T47D (cell line): ENCODE measurements at regions not wholly inside any gene's neighbourhood (a gene's known extent, or its start where the extent isn't known, plus 50 kb on each side); places are given as distances from the start of the nearest gene placed in this dataset.
"Not testable (repeated sequence)": the region's sequence is repeated elsewhere in the genome, so short reads cannot be mapped to it uniquely, and the experiment has no call there.

Experiments
- DNase-seq, 2 experiments: peaks; one replicate each; pipeline versions ENCODE4 v3.0.0 to v3.0.0-alpha.2; 2011 to 2012; ENCODE audit warnings: low read depth in 1 of 2, low spot score in 1 of 2
- JUND ChIP-seq: IDR thresholded peaks from 2 replicates; pipeline ENCODE4 v1.6.1; 2012; ENCODE audit warnings: low read depth
- in situ Hi-C: cut with HindIII; loops from 2 replicates; pipeline ENCODE4 v1.10.0; 2016; ENCODE audit warnings: low sequenced_read_pairs, low pct_unique_long_range_greater_than_20kb

- no peak for TF ChIP-seq JUND
- in situ Hi-C loops: no loop called here
- DNase-seq: no peak
Measured at GRCh38 chr21:22806278-22806677, 1808.1 kb downstream of the NCAM2 start.

GRCh38 chr21:22813201-22813600 lies 1815.0 kb downstream of the NCAM2 start:
- no peak for TF ChIP-seq JUND
- DNase-seq: no peak
- in situ Hi-C loops: no loop called here

DNA sequence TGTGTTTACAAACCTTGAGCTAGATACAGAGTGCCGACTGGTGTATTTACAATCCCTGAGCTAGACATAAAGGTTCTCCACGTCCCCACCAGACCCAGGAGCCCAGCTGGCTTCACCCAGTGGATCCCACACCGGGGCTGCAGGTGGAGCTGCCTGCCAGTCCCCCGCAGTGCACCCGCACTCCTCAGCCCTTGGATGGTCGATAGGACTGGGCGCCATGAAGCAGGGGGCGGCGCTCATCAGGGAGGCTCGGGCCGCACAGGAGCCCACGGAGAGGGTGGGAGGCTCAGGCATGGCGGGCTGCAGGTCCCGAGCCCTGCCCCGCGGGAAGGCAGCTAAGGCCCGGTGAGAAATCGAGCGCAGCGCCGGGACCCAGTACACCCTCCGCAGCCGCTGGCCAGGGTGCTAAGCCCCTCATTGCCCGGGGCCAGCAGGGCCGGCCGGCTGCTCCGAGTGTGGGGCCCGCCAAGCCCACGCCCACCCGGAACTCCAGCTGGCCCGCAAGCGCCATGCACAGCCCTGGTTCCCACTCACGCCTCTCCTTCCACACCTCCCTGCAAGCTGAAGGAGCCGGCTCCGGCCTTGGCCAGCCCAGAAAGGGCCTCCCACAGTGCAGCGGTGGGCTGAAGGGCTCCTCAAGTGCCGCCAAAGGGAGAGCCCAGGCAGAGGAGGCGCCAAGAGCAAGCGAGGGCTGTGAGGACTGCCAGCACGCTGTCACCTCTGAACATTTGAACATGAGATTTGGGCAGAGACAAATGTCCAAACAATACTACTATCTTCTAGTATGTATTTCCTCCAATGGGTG lies 1820.7 kb downstream of the NCAM2 start:
- DNase-seq, in situ Hi-C loops: not testable (repeated sequence)

- DNase-seq: no peak
- no peak for TF ChIP-seq JUND
- in situ Hi-C loops: no loop called here
Measured at GRCh38 chr21:22827422-22827821, 1829.2 kb downstream of the NCAM2 start.

- no peak for DNase-seq
- in situ Hi-C loops: no loop called here
- no peak for TF ChIP-seq JUND
Measured at GRCh38 chr21:22842875-22843274, 1844.7 kb downstream of the NCAM2 start.

DNA sequence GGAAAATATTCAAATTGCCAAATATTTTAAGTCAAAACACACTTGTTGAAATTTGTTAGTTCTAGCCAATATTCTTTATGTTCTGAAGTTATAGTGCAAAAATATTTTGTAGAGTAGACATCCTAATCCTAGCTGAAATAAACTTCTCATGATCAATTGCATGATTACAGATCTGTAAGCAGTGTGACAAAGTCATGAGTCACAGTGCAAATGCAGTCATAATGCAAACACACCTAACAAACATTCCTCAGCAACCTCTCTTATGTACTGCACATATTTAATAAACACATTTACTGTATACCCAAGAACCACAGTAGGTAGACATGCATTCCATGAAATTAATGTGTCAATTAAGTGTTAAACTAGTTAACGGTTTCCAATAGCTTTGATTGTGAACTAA lies 1857.4 kb downstream of the NCAM2 start:
- in situ Hi-C loops: no loop called here
- peak; percentile 96 for TF ChIP-seq JUND
- peak; percentile 2 to 83 for DNase-seq

DNA sequence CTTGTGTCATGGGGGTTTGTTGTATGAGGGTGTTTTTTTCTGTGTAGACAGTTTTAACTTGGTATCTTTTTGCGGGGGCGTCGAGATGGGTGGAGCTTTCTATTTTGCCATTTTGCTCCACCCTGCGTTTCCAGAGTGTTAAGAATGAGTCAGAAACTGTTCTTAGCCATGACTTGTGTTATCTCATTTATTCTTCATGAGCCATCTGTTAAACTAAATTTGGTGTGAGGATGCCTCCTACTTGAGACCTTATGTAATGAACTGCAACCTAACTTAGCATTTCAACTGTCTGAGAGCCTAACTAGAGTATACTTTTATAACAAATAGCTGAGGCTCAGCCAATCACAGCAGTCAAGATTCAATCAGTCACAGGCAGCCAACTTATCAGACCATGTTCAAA lies 1873.5 kb downstream of the NCAM2 start:
- in situ Hi-C loops: no loop called here
- DNase-seq: no peak
- no peak for TF ChIP-seq JUND

DNA sequence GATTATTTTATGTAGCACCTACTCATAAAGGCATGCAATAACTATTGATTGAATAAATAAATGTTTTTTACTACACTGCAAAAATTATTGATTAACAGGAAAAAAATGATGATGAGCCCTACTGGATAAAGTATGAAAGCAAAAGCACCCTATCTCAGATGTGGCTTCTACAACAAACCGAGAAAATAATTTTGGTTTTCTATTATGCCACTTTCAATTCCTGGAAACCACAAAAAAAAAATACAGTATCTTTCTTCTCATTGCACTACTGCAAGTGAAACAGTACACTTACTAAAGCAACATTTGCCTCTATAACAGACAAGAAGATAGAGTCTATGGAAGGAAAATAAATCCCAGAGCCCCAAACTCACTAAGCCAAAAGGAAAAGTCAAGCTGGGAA lies 1882.4 kb downstream of the NCAM2 start:
- DNase-seq: no peak
- in situ Hi-C loops: no loop called here
- TF ChIP-seq JUND: no peak

DNA sequence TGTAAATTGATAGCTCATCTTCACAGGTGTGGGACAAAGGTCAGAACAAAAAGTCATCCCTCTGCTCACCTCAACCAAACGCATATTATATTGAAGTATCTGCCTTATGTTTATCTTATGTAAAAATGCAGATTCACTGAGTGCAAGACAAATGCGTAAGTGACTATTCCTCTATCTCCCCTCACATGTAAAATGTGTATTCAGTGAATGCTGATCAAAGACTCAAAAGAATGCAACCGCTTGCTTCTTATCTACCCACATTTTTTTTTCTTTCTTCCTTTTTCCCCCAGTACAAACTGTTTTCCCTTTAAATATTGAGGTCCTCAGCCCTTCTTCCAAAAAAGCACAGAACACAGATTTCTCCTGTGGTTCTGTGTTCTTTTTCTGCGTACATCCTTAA lies 1882.9 kb downstream of the NCAM2 start:
- in situ Hi-C loops: no loop called here
- no peak for DNase-seq
- no peak for TF ChIP-seq JUND

- TF ChIP-seq JUND: peak; percentile 46; the same call in 1 of the 2 replicates
- in situ Hi-C loops: no loop called here
- peak in 1 of 2 experiments; percentile 83 for DNase-seq
Measured at GRCh38 chr21:22885079-22885478, 1886.9 kb downstream of the NCAM2 start.

GRCh38 chr21:22885614-22886013 lies 1887.4 kb downstream of the NCAM2 start:
- no peak for DNase-seq
- in situ Hi-C loops: no loop called here
- no peak for TF ChIP-seq JUND

DNA sequence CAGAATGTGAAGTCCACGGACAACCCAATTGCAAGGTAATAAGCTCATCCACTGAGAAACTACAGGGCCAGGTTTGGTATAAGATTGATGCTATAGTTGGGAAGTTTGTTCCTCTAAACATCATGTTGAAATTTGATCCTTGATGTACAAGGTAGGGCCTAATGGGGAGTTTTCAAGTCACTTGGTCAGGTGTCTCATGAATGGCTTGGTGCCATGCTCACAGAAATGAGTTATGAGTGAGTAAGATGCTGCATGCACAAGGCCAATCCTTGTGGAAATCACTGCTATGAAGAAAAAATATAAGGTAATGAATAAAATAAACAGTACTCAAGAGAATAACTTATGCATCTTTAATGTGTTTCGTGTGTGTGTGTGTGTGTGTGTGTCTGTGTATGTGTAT lies 1891.2 kb downstream of the NCAM2 start:
- in situ Hi-C loops: no loop called here
- TF ChIP-seq JUND: no peak
- DNase-seq: peak in 1 of 2 experiments; percentile 5

DNA sequence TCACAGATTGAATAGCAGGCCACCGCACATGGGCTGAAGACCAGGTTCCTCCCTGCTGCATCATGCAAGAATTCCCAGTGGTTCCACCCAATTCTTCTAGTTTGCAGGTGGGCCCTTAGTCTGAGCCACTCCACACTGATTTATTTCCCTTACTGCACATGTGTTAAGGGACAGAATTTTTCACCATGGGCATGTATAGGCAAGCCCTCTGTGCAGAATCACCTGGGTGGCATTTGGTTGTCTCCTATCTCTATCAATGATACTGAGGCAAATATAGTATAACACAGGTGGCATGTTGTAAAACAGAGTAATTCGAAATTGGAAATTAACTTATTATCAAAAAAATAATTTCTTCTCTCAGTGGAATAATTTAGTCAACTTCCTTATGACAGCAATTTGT lies 1892.4 kb downstream of the NCAM2 start:
- DNase-seq: no peak
- in situ Hi-C loops: no loop called here
- TF ChIP-seq JUND: no peak

- no peak for DNase-seq
- in situ Hi-C loops: no loop called here
- no peak for TF ChIP-seq JUND
Measured at GRCh38 chr21:22892028-22892427, 1893.8 kb downstream of the NCAM2 start.
